Nephron (organoid): ENCODE measurements at regions not wholly inside any gene's neighbourhood (a gene's known extent, or its start where the extent isn't known, plus 50 kb on each side); places are given as distances from the start of the nearest gene placed in this dataset.

Source experiments
- H3K27ac Mint-ChIP-seq, 3 experiments: 2 replicates each; pipeline ENCODE4 v1.8.0; 2020; ENCODE audit warnings: mixed read lengths in 3 of 3, mild to moderate bottlenecking in 2 of 3, moderate library complexity in 1 of 3
- H3K27me3 Mint-ChIP-seq: 2 replicates; pipeline ENCODE4 v1.8.0; 2021; ENCODE audit warnings: low read depth, mild to moderate bottlenecking, moderate library complexity, mixed read lengths
- H3K36me3 Mint-ChIP-seq: 2 replicates; pipeline ENCODE4 v1.8.0; 2020; ENCODE audit warnings: low read depth, mixed read lengths
- H3K4me1 Mint-ChIP-seq: 2 replicates; pipeline ENCODE4 v1.8.0; 2020; ENCODE audit warnings: mixed read lengths
- H3K4me3 Mint-ChIP-seq, 3 experiments: 2 replicates each; pipeline ENCODE4 v1.8.0; 2020; ENCODE audit warnings: mild to moderate bottlenecking in 3 of 3, mixed read lengths in 3 of 3, moderate library complexity in 2 of 3
- H3K9me3 Mint-ChIP-seq: 2 replicates; pipeline ENCODE4 v1.8.0; 2020; ENCODE audit warnings: mixed read lengths
- CTCF ChIP-seq, 3 experiments: fragments of 200-600 bp; sonication (generic); IDR thresholded peaks; one replicate each; pipeline ENCODE4 v1.5.0; 2021; ENCODE audit warnings: antibody characterized with exemption in 3 of 3; ENCODE audit not compliant: unreplicated experiment in 3 of 3

- no peak overlapping the region for H3K27ac Mint-ChIP-seq
- no peak for TF ChIP-seq CTCF (IDR thresholded peaks at IDR 0.05; ENCODE audit: unreplicated experiment in 3 of 3)
- peaks cover 42% of the 10 kb centered on the region for H3K27me3 Mint-ChIP-seq
- no peaks in the 10 kb centered on the region for H3K9me3 Mint-ChIP-seq
- no peaks in the 10 kb centered on the region for H3K36me3 Mint-ChIP-seq
- H3K4me3 Mint-ChIP-seq = no peak overlapping the region
- H3K4me1 Mint-ChIP-seq = peaks cover 18% of the 10 kb centered on the region
These were observed 403.3 kb upstream of the TNRC6C start for GRCh38 chr17:77555121-77555591.

- Mint-ChIP-seq H3K4me1 (peaks cover 18% of the 10 kb centered on the region), H3K4me3 (no peak overlapping the region), H3K36me3 (peaks cover 4% of the 10 kb centered on the region), H3K27me3 (peaks cover 42% of the 10 kb centered on the region), H3K27ac (peak overlapping the region; percentile 36 to 67 (median 64)), H3K9me3 (no peaks in the 10 kb centered on the region)
- no peak for TF ChIP-seq CTCF (IDR thresholded peaks at IDR 0.05; ENCODE audit: unreplicated experiment in 3 of 3)
These were observed 402.7 kb upstream of the TNRC6C start for GRCh38 chr17:77555741-77556291.

- TF ChIP-seq CTCF (IDR thresholded peaks at IDR 0.05; ENCODE audit: unreplicated experiment in 3 of 3) = no peak
- Mint-ChIP-seq H3K4me3 (no peak overlapping the region), H3K4me1 (peaks cover 18% of the 10 kb centered on the region), H3K9me3 (no peaks in the 10 kb centered on the region), H3K27me3 (peaks cover 42% of the 10 kb centered on the region), H3K36me3 (peaks cover 4% of the 10 kb centered on the region), H3K27ac (peak overlapping the region in 2 of 3 experiments; percentile 36 to 67)
These were observed 402.0 kb upstream of the TNRC6C start for GRCh38 chr17:77556383-77557061.

GRCh38 chr17:77558846-77559626 lies 399.5 kb upstream of the TNRC6C start:
- H3K9me3 Mint-ChIP-seq = no peaks in the 10 kb centered on the region
- no peak overlapping the region for H3K27ac Mint-ChIP-seq

GRCh38 chr17:77560381-77560780 lies 398.1 kb upstream of the TNRC6C start:
- H3K9me3 Mint-ChIP-seq = no peaks in the 10 kb centered on the region
- peaks cover 14% of the 10 kb centered on the region for H3K4me1 Mint-ChIP-seq
- H3K36me3 Mint-ChIP-seq = peaks cover 4% of the 10 kb centered on the region
- no peak for TF ChIP-seq CTCF (IDR thresholded peaks at IDR 0.05; ENCODE audit: unreplicated experiment in 3 of 3)
- H3K4me3 Mint-ChIP-seq = no peak overlapping the region
- H3K27ac Mint-ChIP-seq = no peak overlapping the region
- H3K27me3 Mint-ChIP-seq = peaks cover 38% of the 10 kb centered on the region

More at GRCh38 chr17:77558846-77559626, 399.5 kb upstream of the TNRC6C start:
- no peak overlapping the region for H3K4me3 Mint-ChIP-seq
- H3K36me3 Mint-ChIP-seq = peaks cover 4% of the 10 kb centered on the region
- H3K4me1 Mint-ChIP-seq = peaks cover 18% of the 10 kb centered on the region
- no peak for TF ChIP-seq CTCF (IDR thresholded peaks at IDR 0.05; ENCODE audit: unreplicated experiment in 3 of 3)
- H3K27me3 Mint-ChIP-seq = peaks cover 31% of the 10 kb centered on the region
